HepG2 (cell line): ENCODE measurements at regions not wholly inside any gene's neighbourhood (a gene's known extent, or its start where the extent isn't known, plus 50 kb on each side); places are given as distances from the start of the nearest gene placed in this dataset.

Experiments used
- ATAC-seq: fragments of 200-7000 bp; cut with Tn5 transposase; 3 replicates; pipeline ENCODE4 v1.9.1; 2020; ENCODE audit warnings: mild to moderate bottlenecking, moderate library complexity
- BruUV-seq: library from RNA; stranded (reverse); fragments of 400-500 nt; replicated peaks from 2 replicates; lab custom pipeline; 2021; lab: Mats Ljungman, UMichigan
- CTCF ChIA-PET: fragments of 300-600 bp; formaldehyde crosslinking; extraction: SDS; loops from one replicate; lab custom pipeline; 2021; ENCODE audit warnings: low total read pairs, inconsistent platforms, low intra/inter-chr PET ratio; lab: Yijun Ruan, JAX
- POLR2A ChIA-PET: fragments of 350-600 bp; sonication (Branson Sonifier 250); formaldehyde crosslinking; loops from one replicate; lab custom pipeline; 2020; ENCODE audit warnings: antibody characterized with exemption, inconsistent platforms; lab: Yijun Ruan, JAX
- DNase-seq: peaks from one replicate; pipeline ENCODE4 v3.0.0-alpha.2; 2015; ENCODE audit warnings: low spot score
- FAIRE-seq: peaks from 3 replicates; lab custom pipeline; 2011; peaks lifted over from hg19 to GRCh38; lab: Jason Lieb, UNC
- H2AFZ ChIP-seq: one replicate; pipeline ENCODE4 v1.6.1; 2011; ENCODE audit warnings: low read length, inconsistent platforms
- H3K27ac ChIP-seq: fragments of 300-600 bp; 3 replicates; pipeline ENCODE4 v1.8.0; 2011; ENCODE audit warnings: mixed run types, mild to moderate bottlenecking, mixed read lengths, low read length, inconsistent platforms; ENCODE audit not compliant: insufficient read depth; ENCODE audit errors: extremely low read length
- H3K27me3 ChIP-seq, 2 experiments: fragments of 200-600 bp in 1 of 2; 2 replicates in 1 of 2; 3 replicates in 1 of 2; pipeline versions ENCODE4 v1.6.0 to v1.8.0; 2011; ENCODE audit warnings: low read length in 2 of 2, mild to moderate bottlenecking in 2 of 2, moderate library complexity in 2 of 2, inconsistent platforms in 1 of 2; ENCODE audit not compliant: insufficient read depth in 2 of 2, control insufficient read depth in 1 of 2
- H3K36me3 ChIP-seq, 2 experiments: fragments of 200-600 bp in 1 of 2; replicated peaks in 1 of 2; 2 replicates in 1 of 2; 3 replicates in 1 of 2; pipeline versions ENCODE4 v1.5.1 to v1.8.0; 2011; ENCODE audit warnings: low read length in 2 of 2, inconsistent platforms in 1 of 2; ENCODE audit not compliant: insufficient read depth in 2 of 2, control insufficient read depth in 1 of 2
- H3K4me1 ChIP-seq: 2 replicates; pipeline ENCODE4 v1.5.1; 2012; ENCODE audit warnings: low read length, inconsistent platforms; ENCODE audit not compliant: insufficient read depth
- H3K4me2 ChIP-seq: 2 replicates; pipeline ENCODE4 v1.6.0; 2011; ENCODE audit warnings: low read depth, low read length, inconsistent platforms
- H3K4me3 ChIP-seq, 3 experiments: fragments of 200-600 bp in 1 of 3; sonication (generic), shearing (Covaris generic) in 1 of 3; replicated peaks in 1 of 3; 2 replicates each; pipeline ENCODE4 v1.5.1; 2011 to 2016; ENCODE audit warnings: low read length in 3 of 3, inconsistent platforms in 2 of 3, low read depth in 2 of 3, mild to moderate bottlenecking in 2 of 3, control low read depth in 1 of 3, mixed read lengths in 1 of 3; ENCODE audit not compliant: insufficient read depth in 1 of 3
- H3K79me2 ChIP-seq: one replicate; pipeline ENCODE4 v1.6.1; 2011; ENCODE audit warnings: low read length, inconsistent platforms; ENCODE audit not compliant: insufficient read depth
- H3K9ac ChIP-seq: 2 replicates; pipeline ENCODE4 v1.6.0; 2011; ENCODE audit warnings: mild to moderate bottlenecking, low read depth, low read length, inconsistent platforms; ENCODE audit not compliant: insufficient read depth
- H3K9me3 ChIP-seq: 2 replicates; pipeline ENCODE4 v1.5.1; 2012; ENCODE audit warnings: mild to moderate bottlenecking, low read length
- H4K20me1 ChIP-seq: 2 replicates; pipeline ENCODE4 v1.6.0; 2011; ENCODE audit warnings: inconsistent platforms, mild to moderate bottlenecking, low read length, moderate library complexity; ENCODE audit not compliant: insufficient read depth
- CHD4 ChIP-seq: fragments of 200-600 bp; sonication (generic); IDR thresholded peaks from 2 replicates; pipeline ENCODE4 v1.7.0; 2017; ENCODE audit warnings: mild to moderate bottlenecking, low read length, borderline replicate concordance
- DMAP1 ChIP-seq: IDR thresholded peaks from 2 replicates; pipeline ENCODE4 v1.6.1; 2016
- DPF2 ChIP-seq: sonication (generic); formaldehyde crosslinking; IDR thresholded peaks from 2 replicates; pipeline ENCODE4 v1.4.0; 2020; ENCODE audit warnings: mild to moderate bottlenecking, low read depth, missing genetic modification reagents, borderline replicate concordance
- FOSL1 ChIP-seq: sonication (generic); formaldehyde crosslinking; IDR thresholded peaks from 2 replicates; pipeline ENCODE4 v1.9.0; 2021; ENCODE audit warnings: missing genetic modification reagents, borderline replicate concordance
- FOXA3 ChIP-seq: IDR thresholded peaks from 2 replicates; pipeline ENCODE4 v1.6.1; 2016; ENCODE audit warnings: missing genetic modification reagents, missing compliant biosample characterization
- NPAS2 ChIP-seq: sonication (generic); formaldehyde crosslinking; IDR thresholded peaks from 2 replicates; pipeline ENCODE4 v1.8.0; 2022; ENCODE audit warnings: mild to moderate bottlenecking, missing genetic modification reagents, borderline replicate concordance
- PAF1 ChIP-seq: IDR thresholded peaks from 2 replicates; pipeline ENCODE4 v1.6.1; 2016; ENCODE audit warnings: missing genetic modification reagents, missing compliant biosample characterization
- PLSCR1 ChIP-seq: sonication (generic); formaldehyde crosslinking; IDR thresholded peaks from 2 replicates; pipeline ENCODE4 v1.5.0; 2020; ENCODE audit warnings: missing genetic modification reagents, mild to moderate bottlenecking, borderline replicate concordance
- TBL1XR1 ChIP-seq: fragments of 150-350 bp; IDR thresholded peaks from 2 replicates; pipeline ENCODE4 v1.6.1; 2014; ENCODE audit warnings: borderline replicate concordance, low read length; ENCODE audit not compliant: partially characterized antibody
- ZBTB38 ChIP-seq: sonication (generic); formaldehyde crosslinking; IDR thresholded peaks from 2 replicates; pipeline ENCODE4 v1.5.1; 2020; ENCODE audit warnings: mild to moderate bottlenecking, missing genetic modification reagents
- ZBTB7B ChIP-seq: sonication (generic); formaldehyde crosslinking; IDR thresholded peaks from 2 replicates; pipeline ENCODE4 v1.4.0; 2020; ENCODE audit warnings: missing genetic modification reagents
- ZFP36L1 ChIP-seq: sonication (generic); formaldehyde crosslinking; IDR thresholded peaks from 2 replicates; pipeline ENCODE4 v1.8.0; 2022; ENCODE audit warnings: mild to moderate bottlenecking, missing genetic modification reagents, moderate library complexity
- ZNF263 ChIP-seq: sonication (generic); formaldehyde crosslinking; IDR thresholded peaks from 2 replicates; pipeline ENCODE4 v1.4.0; 2020; ENCODE audit warnings: missing genetic modification reagents
- ZNF556 ChIP-seq: sonication (generic); formaldehyde crosslinking; IDR thresholded peaks from 2 replicates; pipeline ENCODE4 v1.4.0; 2020; ENCODE audit warnings: mild to moderate bottlenecking, missing genetic modification reagents, borderline replicate concordance
- ZNF691 ChIP-seq: sonication (generic); formaldehyde crosslinking; IDR thresholded peaks from 2 replicates; pipeline ENCODE4 v1.4.0; 2020; ENCODE audit warnings: missing genetic modification reagents, low read depth, mild to moderate bottlenecking, borderline replicate concordance
- ZSCAN25 ChIP-seq: sonication (generic); formaldehyde crosslinking; IDR thresholded peaks from 2 replicates; pipeline ENCODE4 v1.8.0; 2022; ENCODE audit warnings: mild to moderate bottlenecking, missing genetic modification reagents
- ZSCAN9 ChIP-seq: IDR thresholded peaks from 2 replicates; pipeline ENCODE4 v1.6.1; 2016; ENCODE audit warnings: borderline replicate concordance
- WGBS: methylation state at CpG from one replicate; pipeline ENCODE4 v1.1.6; 2017; ENCODE audit warnings: low lambda C conversion rate; 5-methylcytosine and 5-hydroxymethylcytosine counted together
- in situ Hi-C: cut with HindIII; loops from 2 replicates; pipeline ENCODE4 v1.10.0; 2017; ENCODE audit warnings: low pct_unique_long_range_greater_than_20kb; ENCODE audit not compliant: extremely low pct_ligation_motif_present
- intact Hi-C: fragments of 100-400 bp; cut with micrococcal nuclease; formaldehyde crosslinking; loops from one replicate; pipeline ENCODE4 v1.10.0; 2022; ENCODE audit not compliant: unreplicated experiment
- TF ChIP-seq, protein P1 (sequence below): sonication (generic); formaldehyde crosslinking; IDR thresholded peaks from 2 replicates; pipeline ENCODE4 v1.4.0; 2020; ENCODE audit warnings: missing genetic modification reagents

DNA sequence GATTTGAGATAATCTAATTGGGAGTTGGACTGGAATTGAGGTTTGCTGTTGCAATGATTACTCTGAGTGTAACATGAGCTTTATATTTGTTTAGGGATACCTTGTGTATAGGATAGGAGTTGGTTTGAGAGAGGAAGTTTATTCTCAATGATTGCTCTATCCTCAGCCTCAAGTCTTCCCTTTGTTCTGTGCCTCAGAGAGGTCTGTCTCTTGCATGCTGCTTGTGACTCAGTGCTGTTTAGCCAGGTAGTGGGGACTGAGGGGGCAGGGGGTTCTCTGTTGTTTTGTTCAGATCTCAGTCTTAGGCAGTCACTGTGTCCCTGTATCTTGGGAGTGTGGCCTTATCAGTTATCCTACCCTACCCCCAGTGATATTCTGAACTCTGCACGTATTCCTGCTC lies 192.1 kb downstream of the SPATA31D1 start:
- H3K36me3 ChIP-seq = no peaks in the 10 kb centered on the region
- no peak overlapping the region for H2AFZ ChIP-seq
- no peak overlapping the region for H3K27ac ChIP-seq
- ATAC-seq = no peak; the same call in 2 of the 3 replicates
- no TSS peak for BruUV-seq
- no peak overlapping the region for H3K4me3 ChIP-seq
- no peak for FAIRE-seq
- H3K9me3 ChIP-seq = no peaks in the 10 kb centered on the region
- ChIA-PET POLR2A (no interaction called here), CTCF (no interaction called here)
- no peaks in the 10 kb centered on the region for H3K27me3 ChIP-seq
- DNase-seq = no peak
- 5% methylated on average over 1 of the region's 1 CpG for WGBS
- no peak overlapping the region for H3K9ac ChIP-seq
- H3K79me2 ChIP-seq = no peaks in the 10 kb centered on the region
- intact Hi-C loops (no loop called here), in situ Hi-C loops (no loop called here)
- no peaks in the 10 kb centered on the region for H4K20me1 ChIP-seq
- H3K4me1 ChIP-seq = no peaks in the 10 kb centered on the region
- H3K4me2 ChIP-seq = no peak overlapping the region
- TF ChIP-seq PAF1 (CRISPR knock-in tag) (no peak), ZSCAN9 (CRISPR knock-in tag) (no peak), ZBTB38 (no peak), ZFP36L1 (CRISPR knock-in tag) (no peak), DPF2 (no peak), CHD4 (no peak), ZNF263 (no peak), ZBTB7B (no peak), FOXA3 (no peak), DMAP1 (CRISPR knock-in tag) (no peak), PLSCR1 (CRISPR knock-in tag) (no peak), FOSL1 (no peak), ZNF556 (CRISPR knock-in tag) (no peak), ZSCAN25 (CRISPR knock-in tag) (no peak), TBL1XR1 (no peak), NPAS2 (CRISPR knock-in tag) (no peak), ZNF691 (CRISPR knock-in tag) (no peak)
- TF ChIP-seq, protein P1, sequence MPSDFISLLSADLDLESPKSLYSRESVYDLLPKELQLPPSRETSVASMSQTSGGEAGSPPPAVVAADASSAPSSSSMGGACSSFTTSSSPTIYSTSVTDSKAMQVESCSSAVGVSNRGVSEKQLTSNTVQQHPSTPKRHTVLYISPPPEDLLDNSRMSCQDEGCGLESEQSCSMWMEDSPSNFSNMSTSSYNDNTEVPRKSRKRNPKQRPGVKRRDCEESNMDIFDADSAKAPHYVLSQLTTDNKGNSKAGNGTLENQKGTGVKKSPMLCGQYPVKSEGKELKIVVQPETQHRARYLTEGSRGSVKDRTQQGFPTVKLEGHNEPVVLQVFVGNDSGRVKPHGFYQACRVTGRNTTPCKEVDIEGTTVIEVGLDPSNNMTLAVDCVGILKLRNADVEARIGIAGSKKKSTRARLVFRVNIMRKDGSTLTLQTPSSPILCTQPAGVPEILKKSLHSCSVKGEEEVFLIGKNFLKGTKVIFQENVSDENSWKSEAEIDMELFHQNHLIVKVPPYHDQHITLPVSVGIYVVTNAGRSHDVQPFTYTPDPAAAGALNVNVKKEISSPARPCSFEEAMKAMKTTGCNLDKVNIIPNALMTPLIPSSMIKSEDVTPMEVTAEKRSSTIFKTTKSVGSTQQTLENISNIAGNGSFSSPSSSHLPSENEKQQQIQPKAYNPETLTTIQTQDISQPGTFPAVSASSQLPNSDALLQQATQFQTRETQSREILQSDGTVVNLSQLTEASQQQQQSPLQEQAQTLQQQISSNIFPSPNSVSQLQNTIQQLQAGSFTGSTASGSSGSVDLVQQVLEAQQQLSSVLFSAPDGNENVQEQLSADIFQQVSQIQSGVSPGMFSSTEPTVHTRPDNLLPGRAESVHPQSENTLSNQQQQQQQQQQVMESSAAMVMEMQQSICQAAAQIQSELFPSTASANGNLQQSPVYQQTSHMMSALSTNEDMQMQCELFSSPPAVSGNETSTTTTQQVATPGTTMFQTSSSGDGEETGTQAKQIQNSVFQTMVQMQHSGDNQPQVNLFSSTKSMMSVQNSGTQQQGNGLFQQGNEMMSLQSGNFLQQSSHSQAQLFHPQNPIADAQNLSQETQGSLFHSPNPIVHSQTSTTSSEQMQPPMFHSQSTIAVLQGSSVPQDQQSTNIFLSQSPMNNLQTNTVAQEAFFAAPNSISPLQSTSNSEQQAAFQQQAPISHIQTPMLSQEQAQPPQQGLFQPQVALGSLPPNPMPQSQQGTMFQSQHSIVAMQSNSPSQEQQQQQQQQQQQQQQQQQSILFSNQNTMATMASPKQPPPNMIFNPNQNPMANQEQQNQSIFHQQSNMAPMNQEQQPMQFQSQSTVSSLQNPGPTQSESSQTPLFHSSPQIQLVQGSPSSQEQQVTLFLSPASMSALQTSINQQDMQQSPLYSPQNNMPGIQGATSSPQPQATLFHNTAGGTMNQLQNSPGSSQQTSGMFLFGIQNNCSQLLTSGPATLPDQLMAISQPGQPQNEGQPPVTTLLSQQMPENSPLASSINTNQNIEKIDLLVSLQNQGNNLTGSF (CRISPR knock-in tag) = no peak
